Renal pelvis (tissue), 1 donor: ENCODE measurements at regions not wholly inside any gene's neighbourhood (a gene's known extent, or its start where the extent isn't known, plus 50 kb on each side); places are given as distances from the start of the nearest gene placed in this dataset.
"Not testable (repeated sequence)": the region's sequence is repeated elsewhere in the genome, so short reads cannot be mapped to it uniquely, and the experiment has no call there.

Experiments
- DNase-seq: peaks from one replicate; pipeline ENCODE4 v3.0.0-alpha.2; 2013

GRCh38 chr2:225244933-225245332 lies 154.6 kb upstream of the NYAP2 start:
- DNase-seq, result no peak

- DNase-seq, result no peak
Observed at GRCh38 chr2:225236769-225237323, 162.7 kb upstream of the NYAP2 start.

GRCh38 chr2:225233234-225233633 lies 166.3 kb upstream of the NYAP2 start:
- DNase-seq, result no peak

- no peak for DNase-seq
Observed at GRCh38 chr2:225231900-225232299, 167.6 kb upstream of the NYAP2 start.

GRCh38 chr2:225229346-225229745 lies 170.2 kb upstream of the NYAP2 start:
- DNase-seq, result not testable (repeated sequence)

GRCh38 chr2:225226441-225226840 lies 173.1 kb upstream of the NYAP2 start:
- no peak for DNase-seq

GRCh38 chr2:225223301-225223700 lies 176.2 kb upstream of the NYAP2 start:
- DNase-seq, result no peak

- DNase-seq, result no peak
Observed at GRCh38 chr2:225207471-225207870, 165.2 kb upstream of the DOCK10 start.

GRCh38 chr2:225207043-225207442 lies 164.8 kb upstream of the DOCK10 start:
- no peak for DNase-seq

GRCh38 chr2:225196579-225196978 lies 154.3 kb upstream of the DOCK10 start:
- DNase-seq, result no peak

GRCh38 chr2:225192869-225193268 lies 150.6 kb upstream of the DOCK10 start:
- no peak for DNase-seq

GRCh38 chr2:225190987-225191386 lies 148.7 kb upstream of the DOCK10 start:
- DNase-seq, result no peak

- no peak for DNase-seq
Observed at GRCh38 chr2:225184948-225185347, 142.7 kb upstream of the DOCK10 start.

- no peak for DNase-seq
Observed at GRCh38 chr2:225182126-225182525, 139.9 kb upstream of the DOCK10 start.

GRCh38 chr2:225177098-225177497 lies 134.8 kb upstream of the DOCK10 start:
- DNase-seq, result no peak

- DNase-seq, result no peak
Observed at GRCh38 chr2:225173909-225174308, 131.6 kb upstream of the DOCK10 start.

GRCh38 chr2:225171350-225171749 lies 129.1 kb upstream of the DOCK10 start:
- DNase-seq, result no peak

- DNase-seq, result no peak
Observed at GRCh38 chr2:225170162-225170561, 127.9 kb upstream of the DOCK10 start.

GRCh38 chr2:225169396-225169795 lies 127.1 kb upstream of the DOCK10 start:
- no peak for DNase-seq

- DNase-seq, result no peak
Observed at GRCh38 chr2:225165052-225165451, 122.8 kb upstream of the DOCK10 start.

GRCh38 chr2:225164401-225165050 lies 122.3 kb upstream of the DOCK10 start:
- no peak for DNase-seq

GRCh38 chr2:225158360-225158759 lies 116.1 kb upstream of the DOCK10 start:
- DNase-seq, result no peak

GRCh38 chr2:225156853-225157451 lies 114.7 kb upstream of the DOCK10 start:
- DNase-seq, result no peak

- DNase-seq, result no peak
Observed at GRCh38 chr2:225140723-225141122, 98.5 kb upstream of the DOCK10 start.
